ENCODE measurements at regions not wholly inside any gene's neighbourhood (a gene's known extent, or its start where the extent isn't known, plus 50 kb on each side); places are given as distances from the start of the nearest gene placed in this dataset.

GRCh38 chr9:108554831-108555230 lies 301.0 kb downstream of the ACTL7B start:
- TF ChIP-seq POLR2AphosphoS5 (IDR thresholded peaks at IDR 0.05) (no peak), POLR2A (IDR thresholded peaks at IDR 0.05) (no peak)
- TF ChIP-seq, protein P1, sequence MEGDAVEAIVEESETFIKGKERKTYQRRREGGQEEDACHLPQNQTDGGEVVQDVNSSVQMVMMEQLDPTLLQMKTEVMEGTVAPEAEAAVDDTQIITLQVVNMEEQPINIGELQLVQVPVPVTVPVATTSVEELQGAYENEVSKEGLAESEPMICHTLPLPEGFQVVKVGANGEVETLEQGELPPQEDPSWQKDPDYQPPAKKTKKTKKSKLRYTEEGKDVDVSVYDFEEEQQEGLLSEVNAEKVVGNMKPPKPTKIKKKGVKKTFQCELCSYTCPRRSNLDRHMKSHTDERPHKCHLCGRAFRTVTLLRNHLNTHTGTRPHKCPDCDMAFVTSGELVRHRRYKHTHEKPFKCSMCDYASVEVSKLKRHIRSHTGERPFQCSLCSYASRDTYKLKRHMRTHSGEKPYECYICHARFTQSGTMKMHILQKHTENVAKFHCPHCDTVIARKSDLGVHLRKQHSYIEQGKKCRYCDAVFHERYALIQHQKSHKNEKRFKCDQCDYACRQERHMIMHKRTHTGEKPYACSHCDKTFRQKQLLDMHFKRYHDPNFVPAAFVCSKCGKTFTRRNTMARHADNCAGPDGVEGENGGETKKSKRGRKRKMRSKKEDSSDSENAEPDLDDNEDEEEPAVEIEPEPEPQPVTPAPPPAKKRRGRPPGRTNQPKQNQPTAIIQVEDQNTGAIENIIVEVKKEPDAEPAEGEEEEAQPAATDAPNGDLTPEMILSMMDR (IDR thresholded peaks at IDR 0.05): no peak
